Psoas muscle (tissue), 7 donors: ENCODE measurements at regions not wholly inside any gene's neighbourhood (a gene's known extent, or its start where the extent isn't known, plus 50 kb on each side); places are given as distances from the start of the nearest gene placed in this dataset.

Source experiments
- ATAC-seq, 4 donors: fragments of 200-7000 bp; cut with Tn5 transposase; one replicate each; pipeline ENCODE4 v1.9.1; 2020; ENCODE audit warnings: moderate library complexity in 3 of 4, mild to moderate bottlenecking in 2 of 4
- DNase-seq, 2 donors: peaks; one replicate each; pipeline ENCODE4 v3.0.0-alpha.2; 2020
- H3K27ac ChIP-seq: fragments of 200-600 bp; one replicate; pipeline ENCODE4 v1.8.0; 2022
- H3K27me3 ChIP-seq, 3 donors: fragments of 200-600 bp in 1 of 3; one replicate each; pipeline versions ENCODE4 v1.6.1 to v1.8.0; 2013 to 2022; ENCODE audit warnings: low read length in 2 of 3, mild to moderate bottlenecking in 2 of 3, moderate library complexity in 1 of 3; ENCODE audit not compliant: insufficient read depth in 3 of 3
- H3K36me3 ChIP-seq, 2 donors: fragments of 200-600 bp in 1 of 2; one replicate each; pipeline versions ENCODE4 v1.6.1 to v1.8.0; 2013 to 2022; ENCODE audit warnings: low read depth in 1 of 2, mild to moderate bottlenecking in 1 of 2, moderate library complexity in 1 of 2; ENCODE audit not compliant: insufficient read depth in 1 of 2
- H3K4me1 ChIP-seq: fragments of 200-600 bp; one replicate; pipeline ENCODE4 v1.8.0; 2022
- H3K4me3 ChIP-seq: fragments of 200-600 bp; one replicate; pipeline ENCODE4 v1.8.0; 2022; ENCODE audit warnings: mild to moderate bottlenecking
- H3K9me3 ChIP-seq: fragments of 200-600 bp; one replicate; pipeline ENCODE4 v1.8.0; 2022
- CTCF ChIP-seq: fragments of 200-600 bp; IDR thresholded peaks from one replicate; pipeline ENCODE4 v1.8.0; 2022; ENCODE audit warnings: antibody characterized with exemption
- WGBS, 3 donors: extraction: QIAGEN DNeasy Blood & Tissue Kit; methylation state at CpG; one replicate each; pipeline versions ENCODE4 v1.1.6 to v1.1.7; 2013; 5-methylcytosine and 5-hydroxymethylcytosine counted together
- intact Hi-C, 2 donors: fragments of 100-400 bp; cut with DNase I; formaldehyde crosslinking; loops; one replicate each; pipeline versions ENCODE4 v1.11.0 to v1.14.2; 2022
- donor health status: healthy with polysubstance abuse.
- donor health status: DM: no; HTN: no; CAD: no; lungs with moderate emphysema.
- donor health status: Bipolar disorder and iron deficiency.
- donor health status: healthy.
- donor health status: DM: yes; HTN: yes; CAD: no.
- donor health status: DM: no; HTN: no; CAD: no.
- donor health status: DM: yes; HTN: yes; CAD: no.

DNA sequence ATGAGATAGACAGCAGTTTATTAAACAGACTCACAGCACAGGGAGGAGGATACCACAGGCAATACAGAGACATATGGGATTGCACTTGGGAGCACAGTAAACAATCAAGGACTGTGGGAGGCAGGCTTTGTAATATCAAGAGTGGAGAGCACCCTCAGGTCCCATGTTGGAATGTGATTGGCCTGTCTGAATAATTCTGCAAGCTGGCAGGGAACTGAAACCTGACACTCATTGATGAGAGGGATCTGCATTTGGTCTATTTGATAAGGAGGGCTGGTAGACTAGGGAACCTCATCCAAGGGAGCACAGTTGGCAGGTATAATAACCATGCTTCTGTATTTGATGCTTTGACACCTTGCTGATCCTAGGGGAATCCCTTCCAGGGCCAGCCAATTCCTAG, 69.9 kb upstream of the PRMT6 start:
- H3K9me3 ChIP-seq = no peaks in the 10 kb centered on the region
- no peak for TF ChIP-seq CTCF

GRCh38 chr1:106995970-106996369, 60.5 kb upstream of the PRMT6 start:
- no peak for DNase-seq
- no peak for ATAC-seq
- Histone ChIP-seq H3K4me3 (no peak overlapping the region), H3K4me1 (no peaks in the 10 kb centered on the region), H3K27me3 (peaks cover 0 to 3% (median 0%) of the 10 kb centered on the region in 3 donors), H3K36me3 (no peaks in the 10 kb centered on the region), H3K9me3 (no peaks in the 10 kb centered on the region), H3K27ac (no peak overlapping the region)
- no peak for TF ChIP-seq CTCF
- intact Hi-C loops = no loop called here

More for the DNA sequence above, 69.9 kb upstream of the PRMT6 start:
- Histone ChIP-seq H3K36me3 (no peaks in the 10 kb centered on the region), H3K27ac (no peak overlapping the region), H3K4me1 (no peaks in the 10 kb centered on the region), H3K4me3 (no peak overlapping the region), H3K27me3 (no peaks in the 10 kb centered on the region)
- ATAC-seq (no peak), DNase-seq (no peak)
- intact Hi-C loops = no loop called here

DNA sequence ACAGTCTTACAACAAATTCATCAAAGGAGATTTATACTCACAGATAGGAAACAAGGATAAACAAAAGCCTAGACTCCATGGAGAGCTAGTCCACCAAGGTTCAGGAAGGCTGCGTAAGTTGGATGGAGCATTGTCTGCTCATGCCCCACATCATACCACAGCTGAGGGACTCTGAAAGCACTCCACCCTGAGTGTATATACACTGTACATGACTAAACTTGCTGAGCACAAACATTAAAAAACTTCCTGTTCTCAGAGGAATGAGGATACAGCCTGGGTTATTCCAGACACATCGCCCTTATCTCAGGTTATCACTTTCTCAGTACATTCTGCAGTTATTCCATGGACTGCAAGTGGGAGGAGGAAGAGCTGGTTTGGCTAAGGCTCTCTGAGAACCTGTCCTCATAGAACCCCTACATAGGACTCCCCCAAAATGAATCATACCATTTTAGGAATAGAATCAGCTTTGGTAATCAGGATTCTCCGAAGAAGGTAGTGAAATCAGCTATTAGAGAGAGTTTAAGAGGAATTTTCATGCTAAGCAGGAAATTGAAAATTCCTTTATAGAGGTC, 58.0 kb upstream of the PRMT6 start:
- no peak for TF ChIP-seq CTCF
- Histone ChIP-seq H3K36me3 (no peaks in the 10 kb centered on the region), H3K27me3 (peaks cover 0 to 3% (median 0%) of the 10 kb centered on the region in 3 donors), H3K9me3 (no peaks in the 10 kb centered on the region), H3K4me3 (no peak overlapping the region), H3K27ac (no peak overlapping the region), H3K4me1 (no peaks in the 10 kb centered on the region)
- no peak for DNase-seq
- intact Hi-C loops = no loop called here
- ATAC-seq = no peak
- 86 to 88% (median 86%) methylated on average over 3 of the region's 3 CpGs for WGBS, 3 donors

GRCh38 chr1:107000902-107001301, 55.6 kb upstream of the PRMT6 start:
- H3K27ac ChIP-seq = no peak overlapping the region
- no peaks in the 10 kb centered on the region for H3K4me1 ChIP-seq
- intact Hi-C loops = no loop called here
- peaks cover 0 to 3% (median 0%) of the 10 kb centered on the region in 3 donors for H3K27me3 ChIP-seq
- H3K9me3 ChIP-seq = no peaks in the 10 kb centered on the region
- no peaks in the 10 kb centered on the region for H3K36me3 ChIP-seq
- ATAC-seq = no peak
- no peak overlapping the region for H3K4me3 ChIP-seq
- TF ChIP-seq CTCF = no peak
- no peak for DNase-seq
- 16 to 25% (median 23%) methylated on average over 2 of the region's 2 CpGs for WGBS, 3 donors

DNA sequence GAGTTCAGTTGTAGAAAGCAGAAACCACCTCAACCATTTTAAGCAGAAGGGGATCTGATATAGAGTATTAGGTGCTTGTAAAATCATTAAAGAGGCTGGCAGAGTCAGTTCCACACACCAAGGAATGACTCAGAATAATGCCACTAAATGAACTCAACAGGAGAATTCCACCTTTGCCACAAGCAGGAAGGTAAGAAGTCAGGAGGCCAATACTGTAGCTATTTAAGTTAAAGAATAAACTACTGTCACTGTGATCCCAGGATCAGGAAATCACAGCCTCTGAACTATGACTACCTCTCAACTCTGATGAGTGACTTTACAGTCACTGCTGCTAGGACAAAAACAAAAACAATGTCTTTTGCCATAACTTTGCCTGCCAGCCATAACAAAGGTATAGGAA, 52.5 kb upstream of the PRMT6 start:
- no peaks in the 10 kb centered on the region for H3K36me3 ChIP-seq
- H3K4me1 ChIP-seq = no peaks in the 10 kb centered on the region
- intact Hi-C loops = no loop called here
- H3K4me3 ChIP-seq = no peak overlapping the region
- no peaks in the 10 kb centered on the region for H3K27me3 ChIP-seq
- H3K27ac ChIP-seq = no peak overlapping the region
- no peak for ATAC-seq
- DNase-seq = no peak
- TF ChIP-seq CTCF = no peak
- no peaks in the 10 kb centered on the region for H3K9me3 ChIP-seq
